Mesendoderm (in vitro differentiated cells): ENCODE measurements at regions not wholly inside any gene's neighbourhood (a gene's known extent, or its start where the extent isn't known, plus 50 kb on each side); places are given as distances from the start of the nearest gene placed in this dataset.

Experiments
- DNase-seq: peaks from one replicate; pipeline ENCODE4 v3.0.0; 2013
- H2AK5ac ChIP-seq: 2 replicates; pipeline ENCODE4 v1.6.1; 2013; ENCODE audit warnings: low read length, inconsistent platforms
- H2BK120ac ChIP-seq: 2 replicates; pipeline ENCODE4 v1.6.1; 2013; ENCODE audit warnings: low read depth, mild to moderate bottlenecking, low read length, moderate library complexity, mixed read lengths
- H2BK15ac ChIP-seq: replicated peaks from 2 replicates; pipeline ENCODE4 v1.6.1; 2013; ENCODE audit warnings: low read depth, mild to moderate bottlenecking, moderate library complexity
- H2BK5ac ChIP-seq: 2 replicates; pipeline ENCODE4 v1.6.1; 2013; ENCODE audit warnings: low read length, inconsistent platforms
- H3K18ac ChIP-seq: 2 replicates; pipeline ENCODE4 v1.6.1; 2013; ENCODE audit warnings: mild to moderate bottlenecking, low read length, mixed read lengths
- H3K23ac ChIP-seq: one replicate; pipeline ENCODE4 v1.6.1; 2013; ENCODE audit warnings: low read length
- H3K27ac ChIP-seq: 2 replicates; pipeline ENCODE4 v1.5.1; 2013; ENCODE audit warnings: low read depth, mild to moderate bottlenecking, inconsistent platforms, low read length, moderate library complexity
- H3K27me3 ChIP-seq: 2 replicates; pipeline ENCODE4 v1.6.1; 2013; ENCODE audit warnings: low read length, control low read depth, mild to moderate bottlenecking, inconsistent platforms; ENCODE audit not compliant: insufficient read depth, poor library complexity
- H3K36me3 ChIP-seq: 2 replicates; pipeline ENCODE4 v1.6.1; 2013; ENCODE audit warnings: low read length, inconsistent platforms; ENCODE audit not compliant: control insufficient read depth, insufficient read depth
- H3K4ac ChIP-seq: one replicate; pipeline ENCODE4 v1.6.1; 2013; ENCODE audit warnings: low read depth, mild to moderate bottlenecking, low read length, moderate library complexity
- H3K4me1 ChIP-seq: 2 replicates; pipeline ENCODE4 v1.6.1; 2013; ENCODE audit warnings: low read depth, low read length, inconsistent platforms; ENCODE audit not compliant: control insufficient read depth
- H3K4me2 ChIP-seq: 2 replicates; pipeline ENCODE4 v1.6.1; 2013; ENCODE audit warnings: low read length
- H3K4me3 ChIP-seq: 2 replicates; pipeline ENCODE4 v1.5.1; 2013; ENCODE audit warnings: mild to moderate bottlenecking, low read length
- H3K56ac ChIP-seq: one replicate; pipeline ENCODE4 v1.6.1; 2013; ENCODE audit warnings: low read length
- H3K79me1 ChIP-seq: 2 replicates; pipeline ENCODE4 v1.6.1; 2013; ENCODE audit warnings: low read length, inconsistent platforms
- H3K79me2 ChIP-seq: 2 replicates; pipeline ENCODE4 v1.6.1; 2013; ENCODE audit warnings: mild to moderate bottlenecking, low read length; ENCODE audit not compliant: control insufficient read depth, insufficient read depth
- H3K9ac ChIP-seq: 2 replicates; pipeline ENCODE4 v1.6.1; 2013; ENCODE audit warnings: low read length, inconsistent platforms
- H4K5ac ChIP-seq: one replicate; pipeline ENCODE4 v1.6.1; 2013; ENCODE audit warnings: low read length
- H4K8ac ChIP-seq: one replicate; pipeline ENCODE4 v1.6.1; 2013; ENCODE audit warnings: low read depth, mild to moderate bottlenecking, control low read depth, low read length, moderate library complexity
- WGBS: extraction: QIAGEN DNeasy Blood & Tissue Kit; methylation state at CpG from one replicate; pipeline ENCODE4 v1.1.7; 2013; ENCODE audit warnings: low lambda C conversion rate, missing lambda C conversion rate; ENCODE audit not compliant: insufficient coverage; ENCODE audit errors: extremely low coverage; 5-methylcytosine and 5-hydroxymethylcytosine counted together

DNA sequence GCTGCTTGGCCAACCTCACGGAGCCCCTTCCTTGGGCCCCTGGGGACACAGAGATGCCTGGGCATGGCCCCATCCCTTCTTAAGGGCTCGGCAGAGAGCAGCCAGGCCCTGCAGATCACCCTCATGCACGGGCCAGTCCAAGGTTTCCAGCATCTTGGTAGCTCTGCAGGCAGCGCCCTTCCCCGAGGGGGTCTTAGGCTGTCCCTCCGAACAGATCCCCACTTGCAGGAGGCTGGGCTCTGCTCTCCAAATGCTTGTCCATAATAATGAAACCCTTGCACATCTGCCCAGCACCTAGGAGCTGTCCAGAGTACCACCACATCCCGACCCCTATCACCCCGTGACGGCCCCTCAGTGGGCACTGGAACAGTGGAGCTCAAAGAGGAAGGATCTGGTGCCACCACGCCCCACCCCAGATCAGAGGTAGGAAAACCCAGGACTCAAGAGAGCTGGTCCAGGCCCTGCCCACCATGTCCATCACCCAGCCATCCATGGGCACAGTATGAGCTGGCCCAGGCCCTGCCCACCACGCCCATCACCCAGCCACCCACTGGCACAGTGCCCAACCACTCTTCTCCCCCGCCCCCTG lies 92.5 kb upstream of the PRR5 start:
- H3K79me1 ChIP-seq = no peaks in the 10 kb centered on the region
- H3K79me2 ChIP-seq = no peaks in the 10 kb centered on the region
- no peak overlapping the region for H4K8ac ChIP-seq
- H2BK5ac ChIP-seq = no peak overlapping the region
- no peak overlapping the region for H3K23ac ChIP-seq
- H3K56ac ChIP-seq = no peak overlapping the region
- H3K36me3 ChIP-seq = no peaks in the 10 kb centered on the region
- H3K9ac ChIP-seq = no peak overlapping the region
- H3K4ac ChIP-seq = no peak overlapping the region
- no peak overlapping the region for H2BK15ac ChIP-seq
- no peak overlapping the region for H3K27ac ChIP-seq
- no peak overlapping the region for H2BK120ac ChIP-seq
- WGBS = no CpG with 5 or more reads among the region's 12 CpGs
- no peak overlapping the region for H2AK5ac ChIP-seq
- H3K27me3 ChIP-seq = no peaks in the 10 kb centered on the region
- no peak overlapping the region for H3K18ac ChIP-seq
- H3K4me3 ChIP-seq = no peak overlapping the region
- no peak overlapping the region for H3K4me2 ChIP-seq
- H3K4me1 ChIP-seq = no peaks in the 10 kb centered on the region
- no peak overlapping the region for H4K5ac ChIP-seq
- no peak for DNase-seq

DNA sequence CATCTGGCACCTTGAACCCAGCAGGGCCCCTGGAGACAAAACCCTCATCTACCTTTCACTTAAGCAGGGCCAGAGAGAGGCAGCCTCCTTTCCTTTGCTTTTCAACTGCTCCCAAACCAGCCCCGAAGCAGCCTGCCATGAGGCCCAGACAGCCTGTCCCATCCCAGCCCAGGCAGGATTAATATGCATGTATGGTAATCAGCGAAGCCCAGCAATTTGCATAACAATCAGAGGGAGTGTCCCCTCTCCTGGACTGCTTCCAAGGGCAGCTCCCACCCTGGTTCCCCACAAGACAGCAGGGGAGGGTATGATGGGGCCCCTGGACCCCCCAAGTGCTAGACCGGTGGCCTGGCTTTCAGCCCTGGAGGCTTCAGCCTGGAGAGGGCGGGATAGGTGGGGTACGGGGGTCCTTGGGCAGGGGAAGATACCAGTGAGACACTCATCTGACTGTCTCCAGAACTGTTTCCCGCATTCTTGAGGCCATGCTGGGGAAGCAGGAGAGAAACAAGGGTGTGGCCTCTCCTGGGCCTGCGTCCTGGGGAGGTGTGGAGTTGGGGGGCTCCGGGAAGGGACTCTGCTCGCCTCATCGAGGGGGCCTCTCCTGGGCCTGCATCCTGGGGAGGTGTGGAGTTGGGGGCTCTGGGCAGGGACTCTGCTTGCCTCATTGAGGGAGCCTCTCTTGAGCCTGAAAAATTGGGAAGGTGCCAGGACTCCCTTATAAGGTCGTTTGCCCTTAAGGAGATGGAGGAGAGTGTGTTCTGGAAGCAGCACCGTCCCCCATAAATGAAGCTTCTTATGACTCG lies 93.2 kb upstream of the PRR5 start:
- Histone ChIP-seq H3K27ac (no peak overlapping the region), H4K8ac (no peak overlapping the region), H2AK5ac (no peak overlapping the region), H3K36me3 (no peaks in the 10 kb centered on the region), H3K4me3 (no peak overlapping the region), H3K4ac (no peak overlapping the region), H3K9ac (no peak overlapping the region), H3K56ac (no peak overlapping the region), H4K5ac (no peak overlapping the region), H3K18ac (no peak overlapping the region), H3K79me1 (no peaks in the 10 kb centered on the region), H3K27me3 (no peaks in the 10 kb centered on the region), H3K4me1 (no peaks in the 10 kb centered on the region), H3K23ac (no peak overlapping the region), H3K79me2 (no peaks in the 10 kb centered on the region), H2BK15ac (no peak overlapping the region), H2BK5ac (no peak overlapping the region), H3K4me2 (no peak overlapping the region), H2BK120ac (no peak overlapping the region)
- WGBS = no CpG with 5 or more reads among the region's 13 CpGs
- DNase-seq = no peak

DNA sequence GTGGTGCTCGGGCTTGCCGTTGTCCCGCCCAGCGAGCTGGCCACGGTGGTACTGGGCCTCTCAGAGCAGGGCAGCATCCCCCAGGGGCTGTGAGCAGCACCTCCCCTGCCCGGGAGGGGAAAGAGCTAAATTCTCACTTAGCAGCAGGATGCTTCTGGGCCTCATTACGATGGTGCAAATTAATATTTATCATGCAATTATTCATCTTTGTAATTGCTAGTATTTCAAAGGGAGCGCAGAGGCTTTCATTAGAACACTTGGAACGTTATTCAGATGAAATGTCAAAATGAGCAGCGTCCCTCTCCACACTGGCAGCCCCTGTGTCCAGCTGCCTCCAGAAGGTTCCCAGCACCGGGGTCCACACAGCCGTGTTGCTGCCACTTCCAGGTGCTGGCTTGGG lies 95.9 kb upstream of the PRR5 start:
- Histone ChIP-seq H3K4me3 (no peak overlapping the region), H3K4me1 (no peaks in the 10 kb centered on the region), H2BK15ac (no peak overlapping the region), H3K27me3 (no peaks in the 10 kb centered on the region), H3K18ac (no peak overlapping the region), H2BK120ac (no peak overlapping the region), H2AK5ac (no peak overlapping the region), H3K23ac (no peak overlapping the region), H3K9ac (no peak overlapping the region), H4K8ac (no peak overlapping the region), H4K5ac (no peak overlapping the region), H3K4me2 (no peak overlapping the region), H3K36me3 (no peaks in the 10 kb centered on the region), H3K79me1 (no peaks in the 10 kb centered on the region), H2BK5ac (no peak overlapping the region), H3K4ac (no peak overlapping the region), H3K79me2 (no peaks in the 10 kb centered on the region), H3K27ac (no peak overlapping the region), H3K56ac (no peak overlapping the region)
- no CpG with 5 or more reads among the region's 12 CpGs for WGBS
- DNase-seq = no peak

DNA sequence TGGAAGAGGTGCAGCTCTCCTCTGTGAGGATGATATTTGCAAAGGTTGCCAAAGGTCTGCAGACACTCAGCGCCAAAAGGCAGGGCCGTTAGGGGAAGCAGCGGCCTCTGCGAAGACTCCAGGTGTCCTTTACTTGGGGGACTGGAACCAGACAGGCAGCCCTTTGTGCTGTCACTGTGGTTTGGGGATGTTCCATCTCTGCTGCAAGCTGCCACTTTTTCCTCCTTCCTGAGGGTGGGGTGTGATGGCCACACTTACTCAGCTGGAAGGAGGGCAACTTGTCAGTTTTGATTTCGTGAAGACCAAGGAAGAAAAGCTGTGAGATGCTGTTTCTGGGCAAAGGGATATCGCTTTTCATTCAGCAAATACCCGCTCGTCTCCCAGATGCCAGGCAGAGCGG lies 96.5 kb upstream of the PRR5 start:
- Histone ChIP-seq H3K56ac (no peak overlapping the region), H3K23ac (no peak overlapping the region), H3K9ac (no peak overlapping the region), H2BK15ac (no peak overlapping the region), H2AK5ac (no peak overlapping the region), H3K4ac (no peak overlapping the region), H3K79me2 (no peaks in the 10 kb centered on the region), H4K5ac (no peak overlapping the region), H3K4me1 (no peaks in the 10 kb centered on the region), H3K36me3 (no peaks in the 10 kb centered on the region), H3K27me3 (no peaks in the 10 kb centered on the region), H3K18ac (no peak overlapping the region), H2BK5ac (no peak overlapping the region), H3K4me2 (no peak overlapping the region), H2BK120ac (no peak overlapping the region), H3K4me3 (no peak overlapping the region), H3K27ac (no peak overlapping the region), H3K79me1 (no peaks in the 10 kb centered on the region), H4K8ac (no peak overlapping the region)
- whole genome bisulfite sequencing = no CpG with 5 or more reads among the region's 9 CpGs
- DNase-seq = no peak

DNA sequence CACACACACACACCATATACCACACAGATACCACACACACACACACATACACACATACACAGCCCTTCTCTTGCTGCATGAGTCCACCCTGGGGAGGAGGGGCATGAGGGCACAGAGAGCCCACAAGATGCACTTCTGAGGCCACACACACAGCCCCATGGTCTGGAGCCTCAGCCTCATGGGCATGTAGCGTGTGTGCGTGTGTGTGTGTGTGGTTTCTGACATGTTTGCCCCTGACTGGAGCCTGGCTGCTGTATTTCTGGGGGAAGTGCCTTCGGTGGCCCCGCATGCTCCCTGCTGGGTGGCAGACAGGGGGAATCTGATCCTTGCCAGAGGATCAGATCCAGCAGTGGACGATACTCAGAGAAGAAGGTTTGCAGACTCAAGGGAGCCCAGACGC lies 97.0 kb upstream of the PRR5 start:
- no peaks in the 10 kb centered on the region for H3K27me3 ChIP-seq
- no peak overlapping the region for H3K4me3 ChIP-seq
- no peak overlapping the region for H2BK15ac ChIP-seq
- no peak overlapping the region for H4K5ac ChIP-seq
- no peak overlapping the region for H2BK120ac ChIP-seq
- no peak overlapping the region for H3K9ac ChIP-seq
- no peak overlapping the region for H3K56ac ChIP-seq
- H3K36me3 ChIP-seq = no peaks in the 10 kb centered on the region
- H3K27ac ChIP-seq = no peak overlapping the region
- no peak overlapping the region for H4K8ac ChIP-seq
- no peak overlapping the region for H2BK5ac ChIP-seq
- H3K79me1 ChIP-seq = no peaks in the 10 kb centered on the region
- WGBS = no CpG with 5 or more reads among the region's 6 CpGs
- no peak overlapping the region for H2AK5ac ChIP-seq
- H3K4me1 ChIP-seq = no peaks in the 10 kb centered on the region
- H3K4ac ChIP-seq = no peak overlapping the region
- no peak for DNase-seq
- H3K4me2 ChIP-seq = no peak overlapping the region
- no peak overlapping the region for H3K18ac ChIP-seq
- no peaks in the 10 kb centered on the region for H3K79me2 ChIP-seq
- no peak overlapping the region for H3K23ac ChIP-seq

DNA sequence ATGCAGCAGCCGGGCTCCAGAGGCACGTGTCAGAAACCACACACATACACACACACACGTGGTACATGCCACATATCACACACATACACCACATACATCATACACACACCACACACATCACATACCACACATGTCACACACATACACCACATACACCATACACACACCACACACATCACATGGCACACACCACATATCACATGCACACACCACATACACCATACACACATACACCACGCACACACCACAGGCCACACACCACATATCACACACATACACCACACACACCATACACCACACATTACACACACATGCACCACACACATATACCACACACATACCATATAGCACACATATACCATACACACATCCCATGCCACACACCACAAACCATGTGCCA lies 97.5 kb upstream of the PRR5 start:
- H4K5ac ChIP-seq = no peak overlapping the region
- H3K4me1 ChIP-seq = no peaks in the 10 kb centered on the region
- DNase-seq = no peak
- no peak overlapping the region for H3K18ac ChIP-seq
- H3K79me2 ChIP-seq = no peaks in the 10 kb centered on the region
- H3K27me3 ChIP-seq = no peaks in the 10 kb centered on the region
- no peak overlapping the region for H3K56ac ChIP-seq
- WGBS = 100% methylated on average over 1 of the region's 4 CpGs
- no peak overlapping the region for H3K4me3 ChIP-seq
- H3K79me1 ChIP-seq = no peaks in the 10 kb centered on the region
- no peak overlapping the region for H4K8ac ChIP-seq
- no peak overlapping the region for H3K23ac ChIP-seq
- H2BK120ac ChIP-seq = no peak overlapping the region
- no peak overlapping the region for H2BK5ac ChIP-seq
- H3K4ac ChIP-seq = no peak overlapping the region
- H2AK5ac ChIP-seq = no peak overlapping the region
- no peak overlapping the region for H3K27ac ChIP-seq
- no peaks in the 10 kb centered on the region for H3K36me3 ChIP-seq
- H3K4me2 ChIP-seq = no peak overlapping the region
- H3K9ac ChIP-seq = no peak overlapping the region
- no peak overlapping the region for H2BK15ac ChIP-seq
